ENCODE measurements at regions not wholly inside any gene's neighbourhood (a gene's known extent, or its start where the extent isn't known, plus 50 kb on each side); places are given as distances from the start of the nearest gene placed in this dataset.
"Not testable (repeated sequence)": the region's sequence is repeated elsewhere in the genome, so short reads cannot be mapped to it uniquely, and the experiment has no call there.

DNA sequence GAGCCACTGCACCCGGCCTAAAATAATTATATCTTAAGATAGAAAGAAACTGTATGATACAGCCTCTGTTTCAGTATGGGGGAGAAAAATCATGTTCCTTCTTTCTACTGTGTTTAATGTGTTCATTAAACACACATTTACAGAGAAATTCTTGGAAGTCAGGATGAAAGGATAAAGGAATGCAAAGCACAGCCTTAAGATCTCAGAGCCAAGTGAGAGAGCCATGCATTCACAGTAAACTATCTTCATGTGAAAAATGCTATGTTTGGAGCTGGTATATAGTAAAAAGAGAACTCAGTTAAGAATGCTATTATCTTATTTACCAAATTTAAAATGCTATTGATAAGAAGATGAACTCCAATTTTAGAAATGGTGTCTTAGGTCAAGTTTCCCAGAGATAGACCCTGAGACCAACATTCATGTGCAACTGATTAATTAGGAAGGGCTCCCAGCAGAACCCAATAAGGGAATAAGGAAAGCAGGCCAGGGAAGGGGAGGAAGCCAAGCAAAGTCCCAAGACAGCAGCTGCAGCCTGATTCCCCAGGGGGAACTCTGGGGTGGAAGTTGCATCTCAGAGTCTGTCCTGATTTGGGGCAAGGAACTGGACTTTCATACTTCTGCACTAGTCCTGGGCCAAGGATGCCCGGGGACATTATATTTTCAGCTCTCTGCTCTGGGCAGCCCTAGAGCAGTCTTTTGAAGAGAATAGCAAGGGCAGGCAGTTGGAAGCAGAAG lies 130.0 kb upstream of the ZNF648 start:
- no peak for DNase-seq

DNA sequence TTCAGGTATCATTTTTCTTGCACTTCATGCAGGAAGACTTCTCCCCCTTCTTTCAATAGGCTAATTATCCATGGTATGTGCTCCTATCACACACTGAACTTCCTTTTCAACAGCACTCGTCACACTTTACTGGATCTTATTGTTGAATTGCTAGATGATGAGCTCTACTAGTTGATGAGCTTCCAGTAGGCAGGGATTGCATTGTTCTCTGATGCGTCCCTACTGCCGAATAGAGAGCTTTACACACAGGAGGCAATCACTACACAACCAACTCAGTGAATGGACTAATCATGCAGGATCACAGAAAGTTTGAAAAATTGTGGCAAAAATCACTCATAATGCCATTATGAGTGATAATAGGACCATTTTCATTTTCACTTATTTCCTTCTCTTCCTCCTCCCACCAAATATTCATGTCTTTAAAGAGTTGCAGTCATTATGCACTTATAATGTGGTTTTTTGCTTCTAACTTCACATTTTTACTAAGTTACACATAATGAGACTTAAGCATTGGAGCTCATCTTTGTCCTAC lies 128.1 kb upstream of the ZNF648 start:
- no peak for DNase-seq

DNA sequence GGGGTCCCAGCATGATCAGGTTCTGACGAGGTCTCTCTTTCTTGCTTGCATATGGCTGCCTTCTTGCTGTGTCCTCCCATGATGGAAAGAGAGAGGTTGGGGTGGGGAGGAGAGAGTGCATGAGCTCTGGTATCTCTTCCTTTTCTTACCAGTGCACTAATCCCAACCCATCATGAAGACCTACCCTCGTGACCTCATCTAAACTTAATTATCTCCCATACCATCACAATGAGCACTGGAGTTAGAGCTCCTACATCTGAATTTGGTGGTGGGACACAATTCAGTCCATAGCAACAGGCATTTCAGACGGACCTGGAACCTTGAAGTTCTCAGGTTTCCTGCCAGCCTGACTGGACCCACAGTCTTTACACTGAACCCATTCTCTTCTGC lies 125.2 kb upstream of the ZNF648 start:
- no peak for DNase-seq

- DNase-seq: no peak
These were observed 124.6 kb upstream of the ZNF648 start for GRCh38 chr1:182185842-182186756.

DNA sequence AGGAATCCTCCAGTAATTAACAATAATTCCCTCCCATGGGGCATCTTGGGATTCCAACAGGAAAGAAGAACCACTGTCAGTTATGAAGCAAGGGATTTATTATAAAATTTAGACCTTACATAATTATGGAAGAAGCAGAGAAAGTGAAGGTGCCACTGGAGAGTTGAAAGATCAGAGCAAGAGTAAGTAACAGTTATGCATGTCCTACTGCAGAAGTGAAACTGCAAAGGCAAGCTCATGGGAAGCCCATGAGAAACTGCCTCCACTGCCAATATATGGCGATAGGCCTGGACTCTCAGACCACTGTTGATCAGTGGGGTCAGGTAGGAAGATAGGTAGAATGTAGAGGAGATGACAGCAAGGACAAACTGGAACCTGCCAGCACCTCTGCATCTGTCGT lies 123.6 kb upstream of the ZNF648 start:
- DNase-seq: no peak

DNA sequence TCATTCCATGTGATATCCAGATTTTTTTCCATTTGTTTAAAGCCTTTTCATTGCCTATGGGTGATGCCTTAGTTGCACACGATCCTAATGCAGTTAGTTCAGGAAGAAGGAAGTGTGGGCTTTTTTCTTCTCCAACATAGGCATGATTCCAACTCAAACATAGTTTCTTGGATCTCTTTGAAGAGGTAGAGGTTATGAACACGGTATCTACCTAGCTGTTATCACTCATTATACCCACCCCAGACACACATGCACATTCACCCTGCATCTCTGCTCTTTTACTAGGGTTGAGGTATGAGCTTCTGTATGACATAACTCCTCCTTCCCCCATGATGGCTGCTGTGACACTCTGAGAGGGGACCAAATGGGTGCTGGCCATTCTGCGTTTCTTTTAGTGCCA lies 122.1 kb upstream of the ZNF648 start:
- DNase-seq: no peak

GRCh38 chr1:182182311-182182710 lies 120.8 kb upstream of the ZNF648 start:
- no peak for DNase-seq

DNA sequence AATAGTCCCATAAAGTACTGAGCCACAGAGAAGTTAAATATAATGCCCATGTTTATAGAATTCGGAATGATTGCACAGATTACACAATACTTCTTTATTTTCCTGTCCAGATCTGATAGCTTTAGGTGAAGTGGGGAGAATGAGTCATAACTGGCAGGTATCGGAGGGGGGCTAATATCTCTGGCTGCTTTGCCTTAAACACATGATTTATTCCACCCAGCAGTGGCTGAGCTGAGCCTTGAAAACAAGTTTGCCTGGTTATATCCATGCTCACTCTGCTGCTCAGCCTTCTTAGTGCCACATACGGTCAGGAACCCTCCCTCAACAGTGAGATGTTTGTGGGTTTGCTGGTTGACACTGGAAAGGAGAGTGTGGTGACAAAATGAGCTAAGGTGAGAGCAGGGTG lies 119.7 kb upstream of the ZNF648 start:
- no peak for DNase-seq

- peak in 1 of 2 donors; percentile 25 for DNase-seq
These were observed 113.9 kb upstream of the ZNF648 start for GRCh38 chr1:182175361-182175931.

GRCh38 chr1:182174513-182174855 lies 113.0 kb upstream of the ZNF648 start:
- no peak for DNase-seq

- DNase-seq: no peak
These were observed 112.4 kb upstream of the ZNF648 start for GRCh38 chr1:182173808-182174512.

GRCh38 chr1:182172699-182173098 lies 111.2 kb upstream of the ZNF648 start:
- DNase-seq: no peak

DNA sequence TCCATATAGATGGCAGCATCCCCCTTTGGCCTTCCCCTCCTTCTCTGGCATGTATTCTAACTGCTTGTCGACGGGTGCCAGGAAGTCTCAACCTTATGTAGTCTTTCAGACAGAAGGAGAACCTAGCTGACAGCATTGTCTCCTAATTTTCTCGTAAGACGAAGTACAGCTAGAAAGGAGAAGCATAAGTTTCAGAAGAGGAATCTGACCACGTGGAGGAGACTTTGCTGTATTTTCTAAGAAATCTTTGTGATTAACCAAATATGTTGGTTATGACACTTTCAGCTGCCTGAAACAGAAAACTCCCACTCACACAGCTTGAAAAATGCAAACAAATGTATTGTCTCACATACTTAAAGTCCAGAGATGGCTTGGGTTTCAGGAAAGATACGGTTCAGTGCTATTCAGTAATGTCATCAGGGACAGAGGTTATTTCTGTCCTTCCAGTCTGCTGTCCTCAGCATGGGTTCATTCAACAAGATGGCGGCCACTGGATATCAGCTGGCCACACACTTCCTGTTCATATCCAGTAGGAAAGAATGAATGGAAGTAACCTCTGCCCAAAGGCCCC lies 109.5 kb upstream of the ZNF648 start:
- DNase-seq: no peak

- DNase-seq: no peak
These were observed 107.7 kb upstream of the ZNF648 start for GRCh38 chr1:182169203-182169602.

DNA sequence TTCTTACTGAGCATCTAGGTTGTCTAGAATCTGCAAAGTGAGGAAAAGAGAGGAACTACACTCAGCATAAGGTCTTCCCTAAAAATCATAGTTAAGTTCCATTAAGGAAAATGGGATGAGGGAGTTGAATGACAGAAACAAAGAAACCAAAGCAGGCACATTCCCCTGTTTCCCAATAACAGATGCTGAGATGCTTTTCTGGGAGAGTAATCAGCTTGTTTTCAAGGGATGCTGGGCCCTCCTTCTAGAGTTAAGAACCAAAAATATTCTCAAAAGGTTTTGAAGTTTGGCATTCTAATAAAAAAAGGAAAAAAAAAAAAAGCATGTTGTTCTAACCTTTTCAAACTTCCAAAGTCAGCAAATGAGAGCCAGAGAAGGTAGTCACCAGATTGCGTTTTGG lies 105.2 kb upstream of the ZNF648 start:
- DNase-seq: no peak

DNA sequence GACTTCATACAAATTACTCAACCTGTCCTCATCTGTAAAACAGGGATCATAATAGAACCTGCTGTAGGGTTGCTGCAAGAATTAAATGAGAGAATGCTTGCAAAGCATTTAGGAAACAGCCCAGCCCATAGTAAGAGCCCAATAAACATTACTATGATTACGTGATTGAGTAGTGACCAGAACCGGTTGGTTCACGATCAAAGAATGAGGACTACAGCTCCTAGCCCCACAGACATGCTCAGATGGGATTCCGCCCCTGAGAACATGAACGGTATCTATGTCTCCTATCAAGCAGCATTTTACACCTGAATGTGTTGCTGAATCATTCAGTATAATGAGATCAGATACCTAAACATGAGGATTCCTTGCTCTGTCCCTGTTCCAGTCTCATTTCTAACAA lies 104.8 kb upstream of the ZNF648 start:
- DNase-seq: no peak

GRCh38 chr1:182164273-182164672 lies 102.8 kb upstream of the ZNF648 start:
- no peak for DNase-seq

GRCh38 chr1:182163821-182164223 lies 102.3 kb upstream of the ZNF648 start:
- no peak for DNase-seq

GRCh38 chr1:182159443-182159842 lies 97.9 kb upstream of the ZNF648 start:
- DNase-seq: no peak

- DNase-seq: no peak
These were observed 95.7 kb upstream of the ZNF648 start for GRCh38 chr1:182157187-182157586.

DNA sequence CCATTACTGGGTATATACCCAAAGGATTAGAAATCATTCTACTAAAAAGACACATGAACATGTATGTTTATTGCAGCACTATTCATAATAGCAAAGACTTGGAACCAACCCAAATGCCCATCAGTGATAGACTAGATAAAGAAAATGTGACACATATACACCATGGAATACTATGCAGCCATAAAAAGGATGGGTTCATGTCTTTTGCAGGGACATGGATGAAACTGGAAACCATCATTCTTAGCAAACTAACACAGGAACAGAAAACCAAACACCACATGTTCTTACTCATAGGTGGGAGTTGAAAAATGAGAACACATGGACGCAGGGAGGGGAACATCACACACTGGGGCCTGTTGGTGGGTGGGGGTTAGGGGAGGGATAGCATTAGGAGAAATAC lies 92.9 kb upstream of the ZNF648 start:
- not testable (repeated sequence) for DNase-seq

GRCh38 chr1:182149411-182149965 lies 88.0 kb upstream of the ZNF648 start:
- DNase-seq: peak; percentile 29 to 84

Data from CD4-positive, alpha-beta T cell treated with Interleukin-1 beta for 1 hour (primary cell).